Kidney epithelial cell (primary cell): ENCODE measurements at regions not wholly inside any gene's neighbourhood (a gene's known extent, or its start where the extent isn't known, plus 50 kb on each side); places are given as distances from the start of the nearest gene placed in this dataset.

Experiments used
- DNase-seq: peaks from one replicate; pipeline ENCODE4 v3.0.0-alpha.2; 2010; ENCODE audit warnings: low read depth
- H3K27me3 ChIP-seq: 2 replicates; pipeline ENCODE4 v1.6.0; 2011; ENCODE audit warnings: low read length; ENCODE audit not compliant: control insufficient read depth, insufficient read depth
- H3K36me3 ChIP-seq: 2 replicates; pipeline ENCODE4 v1.5.1; 2011; ENCODE audit warnings: low read length; ENCODE audit not compliant: control insufficient read depth, insufficient read depth
- H3K4me3 ChIP-seq: 2 replicates; pipeline ENCODE4 v1.5.1; 2011; ENCODE audit warnings: low read depth, mild to moderate bottlenecking, control low read depth, low read length
- CTCF ChIP-seq: IDR thresholded peaks from 2 replicates; pipeline ENCODE4 v1.5.1; 2011; ENCODE audit warnings: mild to moderate bottlenecking, moderate library complexity, low read length, control low read depth, inconsistent platforms; ENCODE audit not compliant: insufficient read depth, poor library complexity, severe bottlenecking

DNA sequence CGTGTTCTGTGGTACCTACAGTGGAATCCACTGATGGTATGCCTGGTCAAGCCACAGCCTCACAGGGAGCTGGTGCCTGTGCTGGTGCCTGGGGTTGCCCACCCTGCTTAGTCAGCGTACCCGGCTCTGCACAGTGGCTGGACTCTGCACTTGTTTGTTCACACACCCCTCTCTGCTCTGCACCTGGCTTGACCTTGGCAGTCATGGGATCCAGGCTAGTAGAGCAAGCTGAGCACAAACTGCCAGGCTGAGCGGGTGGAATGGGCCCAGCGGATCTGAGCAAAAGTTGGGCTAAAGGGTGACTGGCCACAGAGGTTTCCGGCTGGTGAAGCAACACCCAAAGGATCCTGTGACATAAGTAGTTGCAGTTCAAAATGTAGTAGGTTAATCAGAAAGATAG is 163.5 kb downstream of the CDH19 start:
- no peak for TF ChIP-seq CTCF
- H3K36me3 ChIP-seq, result no peaks in the 10 kb centered on the region
- no peak for DNase-seq
- no peaks in the 10 kb centered on the region for H3K27me3 ChIP-seq
- no peak overlapping the region for H3K4me3 ChIP-seq

DNA sequence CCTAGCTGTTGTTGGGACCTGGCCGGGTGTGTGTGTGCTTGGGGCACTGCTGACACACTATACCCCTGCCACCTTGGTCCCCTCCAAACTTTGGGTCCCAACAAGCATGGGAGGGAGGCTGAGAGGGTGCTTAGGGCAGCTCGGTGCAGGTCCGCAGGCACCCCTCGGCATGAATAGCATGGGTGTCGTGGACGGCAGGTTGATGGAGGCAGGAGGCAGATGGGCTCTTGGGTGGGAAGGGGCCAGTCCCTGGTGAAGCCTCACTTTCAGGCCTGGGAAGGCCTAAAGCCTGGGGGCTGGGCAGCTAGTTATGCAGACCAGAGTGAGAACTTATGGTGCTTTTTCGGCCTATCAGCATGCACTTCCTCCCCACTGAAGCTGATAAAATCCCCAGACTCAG is 164.2 kb downstream of the CDH19 start:
- no peak for DNase-seq
- TF ChIP-seq CTCF, result no peak
- H3K27me3 ChIP-seq, result no peaks in the 10 kb centered on the region
- H3K36me3 ChIP-seq, result no peaks in the 10 kb centered on the region
- no peak overlapping the region for H3K4me3 ChIP-seq

DNA sequence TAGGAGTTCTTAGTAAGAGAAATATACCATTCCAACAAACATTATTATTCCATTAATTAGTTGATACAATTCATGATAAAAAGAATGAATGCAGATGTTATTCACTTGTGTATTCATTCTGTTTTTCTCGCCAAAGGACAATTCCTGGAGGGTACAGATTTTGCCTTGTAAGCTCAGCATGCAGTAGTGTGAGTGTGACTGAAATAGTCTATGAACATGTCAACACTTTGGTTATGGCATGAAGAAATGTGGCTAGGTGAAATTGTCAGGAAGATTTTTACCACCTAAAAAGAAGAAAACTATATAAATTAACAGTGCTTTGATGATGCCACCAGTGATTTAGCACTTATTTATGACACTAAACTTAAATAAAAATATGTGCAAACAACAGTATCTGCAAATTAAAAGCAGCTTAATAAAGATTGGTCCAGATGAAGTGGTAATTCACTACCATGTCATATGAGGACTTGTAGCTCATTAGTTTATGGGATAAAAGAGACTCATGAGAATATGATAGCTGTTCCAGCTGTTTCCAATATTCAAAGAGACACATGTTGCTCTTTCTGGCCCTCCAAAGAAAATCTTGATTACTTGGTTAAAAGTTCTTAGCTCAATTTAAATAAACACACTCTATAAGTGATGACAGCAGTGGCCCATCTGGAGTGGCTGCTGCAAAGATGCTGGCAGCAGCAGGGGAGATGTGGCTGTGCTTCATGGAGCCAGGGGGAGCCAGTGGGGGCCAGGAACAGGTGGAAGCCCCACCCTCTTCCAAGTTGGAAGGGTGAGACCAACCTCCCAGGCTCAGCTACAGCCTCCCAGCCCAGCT is 165.0 kb downstream of the CDH19 start:
- Histone ChIP-seq H3K27me3 (no peaks in the 10 kb centered on the region), H3K4me3 (no peak overlapping the region), H3K36me3 (no peaks in the 10 kb centered on the region)
- TF ChIP-seq CTCF, result no peak
- no peak for DNase-seq

- no peak for DNase-seq
- no peak overlapping the region for H3K4me3 ChIP-seq
- TF ChIP-seq CTCF, result no peak
- no peaks in the 10 kb centered on the region for H3K27me3 ChIP-seq
- no peaks in the 10 kb centered on the region for H3K36me3 ChIP-seq
These were observed 171.3 kb downstream of the CDH19 start for GRCh38 chr18:66432636-66433035.

DNA sequence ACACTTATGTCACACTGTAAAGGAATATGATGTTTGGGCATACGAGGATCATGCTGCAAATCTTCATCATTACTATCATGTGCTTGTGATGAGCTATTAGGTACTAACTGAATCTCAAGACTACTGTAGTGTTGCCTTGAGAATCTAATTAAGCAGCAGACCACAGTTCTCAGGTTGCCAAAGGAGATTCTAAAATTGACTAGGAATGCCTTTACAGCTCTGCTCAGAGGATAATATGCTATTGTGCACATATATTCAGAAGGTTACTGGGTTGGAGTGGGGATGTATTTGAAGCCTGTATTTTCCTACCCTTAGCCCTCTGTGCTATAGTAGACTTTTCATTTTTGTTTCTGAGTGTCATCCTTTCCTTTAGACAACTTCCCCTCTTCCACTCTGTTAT is 175.1 kb downstream of the CDH19 start:
- Histone ChIP-seq H3K27me3 (no peaks in the 10 kb centered on the region), H3K36me3 (no peaks in the 10 kb centered on the region), H3K4me3 (no peak overlapping the region)
- no peak for DNase-seq
- no peak for TF ChIP-seq CTCF

DNA sequence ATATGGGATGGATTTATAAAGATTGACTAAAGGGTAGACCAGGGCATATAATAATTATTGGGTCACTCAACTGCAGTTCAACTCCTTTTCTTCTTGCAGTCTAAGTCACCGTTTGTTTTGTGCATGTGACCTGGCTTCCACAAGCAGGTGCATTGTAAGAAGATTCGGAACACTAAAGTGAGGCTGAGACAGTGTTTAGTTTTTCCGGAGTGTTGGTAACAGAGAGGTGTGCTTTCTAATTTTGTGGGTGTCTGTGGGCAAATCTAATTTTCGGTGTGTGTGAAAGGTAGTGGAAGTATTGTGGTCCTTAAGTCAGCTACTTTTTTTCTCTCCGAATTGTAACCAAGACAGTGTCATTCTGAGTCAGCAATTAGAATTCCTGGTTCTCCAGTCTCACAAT is 184.5 kb downstream of the CDH19 start:
- DNase-seq, result no peak
- H3K4me3 ChIP-seq, result no peak overlapping the region
- no peaks in the 10 kb centered on the region for H3K36me3 ChIP-seq
- H3K27me3 ChIP-seq, result no peaks in the 10 kb centered on the region
- TF ChIP-seq CTCF, result no peak
